Suppressor macrophage treated with lipopolysaccharide for 1 hour (primary cell): ENCODE measurements at regions not wholly inside any gene's neighbourhood (a gene's known extent, or its start where the extent isn't known, plus 50 kb on each side); places are given as distances from the start of the nearest gene placed in this dataset.
"Not testable (repeated sequence)": the region's sequence is repeated elsewhere in the genome, so short reads cannot be mapped to it uniquely, and the experiment has no call there.

Source experiments
- DNase-seq, 3 donors: peaks; one replicate each; pipeline ENCODE4 v3.0.0-alpha.2; 2020 to 2022

DNA sequence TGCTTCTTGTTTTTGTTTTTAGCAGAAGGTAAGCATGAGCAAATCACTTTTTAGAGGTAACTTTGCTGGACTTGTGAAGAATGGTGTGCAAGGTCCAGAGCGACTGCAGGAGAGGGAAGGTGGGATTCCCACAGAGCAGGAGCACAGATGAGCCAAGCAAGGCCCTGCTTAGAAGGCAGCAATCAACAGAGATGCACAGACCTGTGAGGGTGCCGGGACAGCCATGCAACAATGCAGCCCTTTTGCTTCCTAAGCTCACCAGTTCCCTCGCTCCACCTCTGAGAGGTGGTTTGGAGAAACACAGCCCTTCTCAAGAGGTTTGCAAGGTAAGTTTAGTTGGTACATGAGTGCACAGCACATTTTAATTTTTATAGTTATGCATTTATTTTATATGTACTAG lies 85.1 kb upstream of the FBXO28 start:
- not testable (repeated sequence) for DNase-seq

- not testable (repeated sequence) for DNase-seq
These were observed 90.8 kb upstream of the FBXO28 start for GRCh38 chr1:224023122-224023521.

GRCh38 chr1:224022249-224022970 lies 91.5 kb upstream of the FBXO28 start:
- not testable (repeated sequence) for DNase-seq

GRCh38 chr1:224019866-224020265 lies 94.0 kb upstream of the FBXO28 start:
- not testable (repeated sequence) for DNase-seq

- not testable (repeated sequence) for DNase-seq
These were observed 98.1 kb upstream of the FBXO28 start for GRCh38 chr1:224015782-224016181.

DNA sequence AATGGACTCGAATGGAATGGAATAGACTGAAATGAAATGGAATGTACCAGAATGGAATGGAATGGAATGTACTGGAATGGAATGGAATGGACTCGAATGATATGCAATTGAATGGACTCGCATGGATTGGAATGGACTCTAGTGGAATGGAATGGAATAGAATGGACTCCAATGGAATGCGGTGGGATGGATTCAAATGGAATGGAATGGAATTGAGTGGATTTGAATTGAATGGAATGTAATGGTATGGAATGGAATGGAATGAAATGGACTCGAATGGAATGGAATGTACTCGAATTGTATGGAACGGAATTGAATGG lies 99.6 kb upstream of the FBXO28 start:
- DNase-seq: no peak

DNA sequence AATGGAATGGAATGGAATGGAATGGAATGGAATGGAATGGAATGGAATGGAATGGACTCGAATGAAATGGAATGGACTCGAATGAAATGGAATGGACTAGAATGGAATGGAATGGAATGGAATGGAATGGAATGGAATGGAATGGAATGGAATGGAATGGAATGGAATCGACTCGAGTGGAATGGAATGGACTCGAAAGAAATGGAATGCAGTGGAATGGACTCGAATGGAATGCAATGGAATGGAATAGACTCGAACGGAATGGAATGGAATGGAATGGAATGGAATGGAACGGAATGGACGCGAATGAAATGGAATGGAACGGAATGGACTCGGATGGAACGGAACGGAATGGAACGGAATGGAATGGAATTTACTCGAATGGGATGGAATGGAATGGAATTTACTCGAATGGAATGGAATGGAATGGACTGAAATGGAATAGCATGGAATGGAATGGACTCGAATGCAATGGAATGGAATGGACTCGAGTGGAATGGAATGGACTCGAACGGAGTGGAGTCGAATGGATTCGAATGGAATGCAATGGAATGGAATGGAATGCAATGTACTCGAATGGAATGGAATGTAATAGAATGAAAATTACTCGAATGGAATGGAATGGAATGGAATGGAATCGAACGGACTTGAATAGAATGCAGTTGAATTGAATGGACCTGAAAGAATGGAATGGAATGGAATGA lies 100.1 kb upstream of the FBXO28 start:
- not testable (repeated sequence) for DNase-seq

GRCh38 chr1:224012807-224013434 lies 101.0 kb upstream of the FBXO28 start:
- not testable (repeated sequence) for DNase-seq

GRCh38 chr1:224012162-224012561 lies 101.7 kb upstream of the FBXO28 start:
- not testable (repeated sequence) for DNase-seq

DNA sequence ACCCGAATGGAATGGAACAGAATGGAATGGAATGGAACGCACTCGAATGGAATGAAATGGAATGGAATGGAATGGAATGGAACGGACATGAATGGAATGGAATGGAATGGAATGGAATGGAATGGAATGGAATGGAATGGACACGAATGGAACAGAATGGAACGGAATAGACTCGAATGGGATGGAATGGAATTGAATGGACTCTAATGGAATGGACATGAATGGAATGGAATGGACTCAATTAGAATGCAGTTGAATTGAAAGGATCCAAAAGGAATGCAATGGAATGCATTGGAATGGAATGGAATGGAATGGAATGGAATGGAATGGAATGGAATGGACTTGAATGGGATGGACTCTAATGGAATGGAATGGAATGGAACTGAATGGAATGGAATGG lies 102.2 kb upstream of the FBXO28 start:
- not testable (repeated sequence) for DNase-seq

DNA sequence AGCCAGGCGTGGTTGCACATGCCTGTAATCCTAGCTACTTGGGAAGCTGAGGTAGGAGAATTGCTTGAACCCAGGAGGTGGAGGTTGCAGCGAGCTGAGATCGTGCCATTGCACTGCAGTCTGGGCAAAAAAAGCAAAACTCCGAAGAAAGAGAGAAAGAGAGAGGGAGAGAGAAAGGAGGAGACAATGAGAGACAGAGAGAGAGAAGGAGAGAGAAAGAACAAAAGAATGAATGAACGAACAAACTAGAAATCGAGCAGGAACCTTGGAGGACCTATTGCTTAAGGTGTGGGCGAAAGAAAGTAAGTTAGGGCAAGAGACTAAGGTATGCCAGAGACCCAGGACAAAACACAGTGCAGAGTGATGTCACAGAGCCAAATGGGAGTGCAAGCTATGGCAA lies 102.8 kb upstream of the FBXO28 start:
- DNase-seq: not testable (repeated sequence)

DNA sequence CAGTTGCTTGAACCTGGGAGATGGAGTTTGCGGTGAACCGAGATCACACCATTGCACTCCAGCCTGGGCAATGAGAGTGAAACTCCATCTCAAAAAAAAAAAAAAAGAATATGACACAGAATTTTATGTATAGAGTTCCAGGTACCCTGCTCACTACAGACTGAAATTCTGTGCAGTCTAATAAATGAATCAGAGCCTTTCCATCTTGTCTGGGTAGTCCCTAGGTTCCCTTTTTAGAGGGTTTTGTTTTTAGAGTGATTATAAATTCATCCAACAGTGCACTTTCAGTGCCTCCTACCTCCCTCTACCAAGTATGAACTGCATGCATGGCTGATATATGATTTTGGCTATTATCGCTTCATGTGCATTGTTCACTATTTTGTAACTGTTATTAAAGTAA lies 107.9 kb upstream of the FBXO28 start:
- not testable (repeated sequence) for DNase-seq

DNA sequence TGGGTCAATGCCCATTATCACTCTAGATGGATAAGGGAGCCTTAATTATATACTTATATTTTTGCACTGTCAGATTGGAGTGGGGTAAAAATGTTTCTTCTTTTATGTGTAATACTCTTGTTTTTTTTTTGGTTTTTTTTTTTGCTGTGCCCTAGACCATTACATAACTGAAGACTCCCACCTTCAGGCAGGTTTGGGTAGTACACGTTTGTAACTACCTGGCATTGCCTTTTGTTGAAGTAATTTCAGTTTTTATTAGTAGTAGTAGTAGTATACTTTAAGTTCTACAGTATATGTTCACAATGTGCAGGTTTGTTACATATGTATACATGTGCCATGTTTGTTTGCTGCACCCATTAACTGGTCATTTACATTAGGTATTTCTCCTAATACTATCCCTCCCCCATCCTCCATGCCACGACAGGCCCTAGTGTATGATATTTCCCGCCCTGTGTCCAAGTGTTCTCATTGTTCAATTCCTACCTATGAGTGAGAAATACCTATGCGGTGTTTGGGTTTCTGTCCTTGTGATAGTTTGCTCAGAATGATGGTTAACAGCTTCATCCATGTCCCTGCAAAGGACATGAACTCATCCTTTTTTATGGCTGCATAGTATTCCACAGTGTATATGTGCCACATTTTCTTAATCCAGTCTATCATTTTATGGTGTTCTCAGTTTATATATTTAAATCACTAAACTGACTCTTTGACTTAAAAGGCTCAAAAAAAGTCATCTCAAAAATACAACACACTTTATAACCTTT lies 109.2 kb upstream of the FBXO28 start:
- peak; percentile 34 to 43 (median 42) for DNase-seq

DNA sequence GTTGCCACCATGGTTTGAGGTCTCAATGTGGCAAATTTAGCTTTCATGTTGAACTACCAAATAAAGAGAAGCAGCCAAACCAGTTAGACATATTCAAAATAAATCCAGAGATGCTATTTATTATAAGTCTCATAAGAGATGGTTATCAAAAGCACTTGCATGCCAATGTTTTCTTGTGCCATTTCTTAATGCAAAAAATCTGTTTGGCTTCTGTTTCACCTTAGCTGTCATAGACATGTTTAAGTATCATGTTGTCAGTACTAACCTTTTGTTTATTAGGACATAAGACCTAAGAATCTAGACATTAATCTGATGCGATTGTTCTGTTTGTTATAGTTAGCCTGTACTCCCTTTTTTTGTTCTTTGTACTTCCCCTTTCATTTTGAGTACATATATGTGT lies 110.0 kb upstream of the FBXO28 start:
- not testable (repeated sequence) for DNase-seq

- DNase-seq: not testable (repeated sequence)
These were observed 112.2 kb upstream of the FBXO28 start for GRCh38 chr1:224001757-224002156.

DNA sequence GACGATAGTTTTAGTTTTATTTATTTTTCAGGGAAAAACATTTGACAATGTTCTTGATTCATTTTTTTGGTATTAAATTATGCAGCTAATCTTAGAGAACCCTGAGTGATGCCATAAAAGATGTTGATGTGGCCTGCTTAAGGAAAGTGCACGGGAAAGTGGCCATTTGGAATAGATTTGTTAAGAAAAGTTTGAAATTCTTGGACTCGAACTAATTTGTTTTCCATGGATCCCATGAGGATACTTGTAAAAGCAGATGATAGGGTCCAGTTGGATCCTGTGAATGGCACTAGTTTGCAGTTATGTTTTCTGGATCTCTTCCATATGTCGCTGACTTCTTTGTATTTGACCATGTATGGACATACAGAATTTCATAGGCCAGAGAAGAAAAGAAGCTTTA lies 114.2 kb upstream of the FBXO28 start:
- DNase-seq: not testable (repeated sequence)

DNA sequence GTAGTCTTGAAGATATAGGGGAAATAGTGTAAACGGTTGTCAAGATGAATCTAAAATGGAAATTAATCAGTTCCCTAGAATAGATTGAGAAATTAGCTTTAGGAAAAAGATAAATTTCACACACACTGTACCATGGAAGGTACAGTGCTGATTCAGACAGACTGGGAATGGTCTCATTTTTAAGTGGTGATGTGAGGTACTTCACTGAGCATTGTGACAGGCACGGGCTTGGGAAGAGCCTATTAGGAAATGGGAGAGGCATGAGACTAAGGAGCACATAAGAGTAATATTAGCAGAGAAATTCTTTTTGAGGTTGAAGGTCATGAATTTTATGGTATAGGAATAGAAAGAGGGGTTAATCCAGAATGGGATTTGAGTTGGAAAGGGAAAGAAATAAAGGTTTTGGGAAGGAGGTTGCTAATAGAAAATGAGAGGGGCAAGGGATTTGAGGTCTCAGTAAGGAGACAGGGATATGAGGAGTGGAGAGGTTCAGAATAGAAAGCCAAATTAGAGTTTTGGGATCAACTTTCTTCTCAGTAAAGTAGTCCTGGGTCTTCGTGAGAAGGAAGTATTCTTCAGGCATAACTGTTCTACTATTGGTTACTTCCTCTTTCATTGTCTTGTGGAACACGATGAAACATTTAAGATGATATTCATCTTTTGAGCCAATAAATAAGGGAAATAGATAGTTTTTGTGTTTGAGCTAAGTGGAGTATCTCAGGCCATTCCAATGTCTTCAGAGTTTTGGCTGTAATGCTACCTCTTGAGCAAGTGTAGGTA lies 115.0 kb upstream of the FBXO28 start:
- DNase-seq: peak; percentile 14 to 65 (median 61)

GRCh38 chr1:223996376-223996775 lies 117.5 kb upstream of the FBXO28 start:
- DNase-seq: not testable (repeated sequence)

DNA sequence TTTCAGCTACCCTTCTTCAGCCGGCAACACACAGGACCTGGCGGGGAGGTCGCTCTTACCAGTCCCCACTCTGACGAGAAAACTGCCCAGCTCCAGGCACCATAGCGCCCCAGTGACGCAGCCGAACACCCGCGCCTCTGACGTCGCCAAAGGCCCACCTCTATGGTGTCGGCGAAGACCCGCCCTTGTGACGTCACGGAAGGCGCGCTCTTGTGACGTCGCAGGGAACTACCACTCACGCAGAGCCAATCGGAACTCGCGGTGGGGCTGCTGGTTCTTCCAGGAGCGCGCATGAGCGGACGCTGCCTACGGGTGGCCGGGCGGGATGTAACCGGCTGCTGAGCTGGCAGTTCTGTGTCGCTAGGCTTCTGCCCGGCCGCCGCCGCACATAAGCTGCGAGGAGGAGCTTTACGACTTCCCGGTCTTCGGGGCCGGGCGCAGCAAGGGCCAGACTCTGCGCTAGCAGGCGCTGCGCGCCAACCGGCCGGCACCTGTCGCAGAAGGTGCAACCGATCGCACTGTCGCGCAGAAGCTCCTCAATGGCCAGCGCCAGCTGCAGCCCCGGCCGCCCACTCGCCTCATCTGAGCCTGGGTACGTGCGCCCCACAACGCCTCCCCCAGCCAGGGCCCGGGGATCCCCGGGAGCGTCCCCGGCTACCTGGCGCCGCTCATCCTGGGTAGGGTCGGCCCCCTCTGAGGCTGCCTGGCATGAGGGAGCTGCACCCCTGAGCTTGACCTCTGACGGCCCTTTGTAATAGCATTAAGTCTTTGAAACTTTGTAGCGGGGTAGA lies 121.3 kb upstream of the FBXO28 start:
- peak; percentile 99 to 100 (median 100) for DNase-seq

DNA sequence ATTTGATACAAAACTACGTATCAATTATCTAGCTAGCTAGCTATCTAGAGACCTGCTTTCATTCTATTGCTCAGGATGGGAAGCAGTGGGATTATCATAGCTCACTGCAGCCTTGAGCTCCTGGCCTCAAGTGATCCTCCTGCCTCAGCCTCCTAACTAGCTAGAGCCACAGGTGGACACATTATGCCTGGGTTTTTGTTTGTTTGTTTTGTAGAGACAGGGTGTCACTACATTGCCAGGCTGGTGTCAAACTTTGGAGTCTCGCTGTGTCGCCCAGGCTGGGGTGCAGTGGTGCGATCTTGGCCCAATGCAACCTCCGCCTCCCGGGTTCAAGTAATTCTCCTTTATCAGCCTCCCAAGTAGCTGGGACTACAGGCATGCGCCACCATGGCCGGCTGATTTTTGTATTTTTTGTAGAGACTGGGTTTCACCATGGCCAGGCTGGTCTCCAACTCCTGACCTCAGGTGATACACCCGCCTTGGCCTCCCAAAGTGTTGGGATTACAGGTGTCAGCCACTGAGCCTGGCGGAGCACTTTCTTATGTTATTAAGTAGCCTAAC lies 122.5 kb upstream of the FBXO28 start:
- not testable (repeated sequence) for DNase-seq

GRCh38 chr1:223961985-223962384 lies 116.2 kb upstream of the TP53BP2 start:
- DNase-seq: peak in 2 of 3 donors; percentile 4 to 17
